ENCODE measurements at regions not wholly inside any gene's neighbourhood (a gene's known extent, or its start where the extent isn't known, plus 50 kb on each side); places are given as distances from the start of the nearest gene placed in this dataset.

GRCh38 chr2:80830891-80831290, 526.3 kb upstream of the LRRTM1 start:
- TF ChIP-seq CTCF (IDR thresholded peaks at IDR 0.05) (no peak), POLR2A (IDR thresholded peaks at IDR 0.05) (no peak)

Measured in heart left ventricle (tissue), 13 donors.